C4-2B (cell line): ENCODE measurements at regions not wholly inside any gene's neighbourhood (a gene's known extent, or its start where the extent isn't known, plus 50 kb on each side); places are given as distances from the start of the nearest gene placed in this dataset.

Source experiments
- ZFX ChIP-seq: fragments of 450-650 bp; IDR thresholded peaks from 2 replicates; pipeline ENCODE4 v1.6.1; 2017
- TF ChIP-seq, protein P1 (sequence below): fragments of 450-650 bp; conservative IDR thresholded peaks from 2 replicates; pipeline ENCODE4 v1.5.1; 2017; ENCODE audit warnings: mild to moderate bottlenecking

DNA sequence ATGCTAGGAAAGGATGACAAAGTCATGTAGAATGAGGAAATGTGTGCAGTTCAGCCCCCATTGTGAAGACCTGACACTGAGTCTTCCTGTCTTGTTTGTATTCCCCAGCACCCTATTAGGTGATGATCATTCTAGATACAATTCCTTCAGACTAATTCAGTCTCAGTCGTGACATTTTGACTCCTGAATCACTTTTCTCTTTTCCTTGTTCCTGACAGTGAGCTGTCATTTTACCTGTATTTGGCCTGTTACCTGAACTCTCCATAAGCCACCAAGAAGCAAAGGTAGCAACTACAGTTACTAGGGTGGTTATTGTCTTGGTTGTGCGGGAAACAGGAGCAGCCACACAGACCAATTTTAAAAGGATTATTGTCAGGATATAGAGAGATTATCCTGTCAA lies 111.4 kb upstream of the TAC1 start:
- TF ChIP-seq, protein P1, sequence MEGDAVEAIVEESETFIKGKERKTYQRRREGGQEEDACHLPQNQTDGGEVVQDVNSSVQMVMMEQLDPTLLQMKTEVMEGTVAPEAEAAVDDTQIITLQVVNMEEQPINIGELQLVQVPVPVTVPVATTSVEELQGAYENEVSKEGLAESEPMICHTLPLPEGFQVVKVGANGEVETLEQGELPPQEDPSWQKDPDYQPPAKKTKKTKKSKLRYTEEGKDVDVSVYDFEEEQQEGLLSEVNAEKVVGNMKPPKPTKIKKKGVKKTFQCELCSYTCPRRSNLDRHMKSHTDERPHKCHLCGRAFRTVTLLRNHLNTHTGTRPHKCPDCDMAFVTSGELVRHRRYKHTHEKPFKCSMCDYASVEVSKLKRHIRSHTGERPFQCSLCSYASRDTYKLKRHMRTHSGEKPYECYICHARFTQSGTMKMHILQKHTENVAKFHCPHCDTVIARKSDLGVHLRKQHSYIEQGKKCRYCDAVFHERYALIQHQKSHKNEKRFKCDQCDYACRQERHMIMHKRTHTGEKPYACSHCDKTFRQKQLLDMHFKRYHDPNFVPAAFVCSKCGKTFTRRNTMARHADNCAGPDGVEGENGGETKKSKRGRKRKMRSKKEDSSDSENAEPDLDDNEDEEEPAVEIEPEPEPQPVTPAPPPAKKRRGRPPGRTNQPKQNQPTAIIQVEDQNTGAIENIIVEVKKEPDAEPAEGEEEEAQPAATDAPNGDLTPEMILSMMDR = no peak
- TF ChIP-seq ZFX = no peak
